IgD-negative memory B cell (primary cell): ENCODE measurements at regions not wholly inside any gene's neighbourhood (a gene's known extent, or its start where the extent isn't known, plus 50 kb on each side); places are given as distances from the start of the nearest gene placed in this dataset.

Experiments
- H3K27ac Mint-ChIP-seq, 3 donors: one replicate each; pipeline ENCODE4 v1.8.0; 2020 to 2022; ENCODE audit warnings: mild to moderate bottlenecking in 3 of 3, mixed read lengths in 3 of 3, moderate library complexity in 1 of 3
- H3K27me3 Mint-ChIP-seq: one replicate; pipeline ENCODE4 v1.8.0; 2021; ENCODE audit warnings: mixed read lengths
- H3K36me3 Mint-ChIP-seq: one replicate; pipeline ENCODE4 v1.8.0; 2020; ENCODE audit warnings: mild to moderate bottlenecking, mixed read lengths
- H3K4me1 Mint-ChIP-seq, 3 donors: one replicate each; pipeline ENCODE4 v1.8.0; 2020 to 2022; ENCODE audit warnings: mixed read lengths in 3 of 3, mild to moderate bottlenecking in 1 of 3
- H3K4me3 Mint-ChIP-seq, 4 donors: one replicate each; pipeline ENCODE4 v1.8.0; 2020 to 2022; ENCODE audit warnings: mild to moderate bottlenecking in 4 of 4, mixed read lengths in 4 of 4, moderate library complexity in 3 of 4
- H3K9me3 Mint-ChIP-seq, 3 donors: one replicate each; pipeline ENCODE4 v1.8.0; 2020 to 2021; ENCODE audit warnings: mixed read lengths in 3 of 3, mild to moderate bottlenecking in 1 of 3

DNA sequence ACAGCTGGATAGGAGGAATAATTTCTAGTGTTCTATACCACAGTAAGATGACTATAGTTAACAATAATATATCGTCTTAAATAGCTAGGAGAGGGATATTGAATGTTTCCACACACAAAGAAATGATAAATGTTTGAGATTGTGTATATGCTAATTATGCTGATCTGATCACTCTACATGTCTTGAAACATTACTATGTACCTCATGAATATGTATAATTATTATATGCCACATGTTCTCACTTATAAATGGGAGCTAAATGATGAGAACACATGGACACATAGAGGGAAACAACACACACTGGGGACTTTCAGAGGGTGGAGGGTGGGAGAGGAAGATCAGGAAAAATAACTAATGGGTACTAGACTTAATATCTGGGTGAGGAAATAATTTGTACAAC is 53.2 kb upstream of the MAGEA4 start:
- Mint-ChIP-seq H3K36me3 (no peaks in the 10 kb centered on the region), H3K9me3 (peaks cover 0 to 4% (median 2%) of the 10 kb centered on the region in 3 donors), H3K4me1 (no peaks in the 10 kb centered on the region), H3K27me3 (no peaks in the 10 kb centered on the region), H3K27ac (no peak overlapping the region), H3K4me3 (no peak overlapping the region)

DNA sequence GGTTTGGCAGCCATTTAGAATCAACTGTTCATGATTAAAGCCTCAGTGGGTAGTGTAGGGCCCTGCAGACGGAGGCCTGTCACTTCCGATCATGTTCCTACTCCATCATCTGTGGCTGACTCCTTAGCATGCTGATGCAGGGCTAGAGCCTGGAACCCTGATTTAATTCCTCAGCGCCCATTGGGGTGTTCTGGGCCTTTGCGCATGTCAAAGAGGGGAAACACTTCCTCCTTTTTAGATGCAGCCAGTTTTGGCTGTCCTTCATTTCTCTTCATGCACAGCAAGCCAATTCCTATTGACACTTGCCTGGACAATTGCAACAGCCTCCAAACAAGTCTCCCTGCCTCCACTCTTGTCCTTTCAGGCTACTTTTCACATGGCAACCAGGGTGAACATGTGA is 51.9 kb upstream of the MAGEA4 start:
- H3K4me1 Mint-ChIP-seq: no peaks in the 10 kb centered on the region
- H3K27me3 Mint-ChIP-seq: no peaks in the 10 kb centered on the region
- H3K27ac Mint-ChIP-seq: no peak overlapping the region

More for the DNA sequence above, 51.9 kb upstream of the MAGEA4 start:
- no peaks in the 10 kb centered on the region for H3K36me3 Mint-ChIP-seq
- H3K9me3 Mint-ChIP-seq: peaks cover 0 to 4% (median 1%) of the 10 kb centered on the region in 3 donors
- H3K4me3 Mint-ChIP-seq: no peak overlapping the region
